Osteoblast (primary cell): ENCODE measurements at regions not wholly inside any gene's neighbourhood (a gene's known extent, or its start where the extent isn't known, plus 50 kb on each side); places are given as distances from the start of the nearest gene placed in this dataset.

Experiments
- DNase-seq: peaks from one replicate; pipeline ENCODE4 v3.0.0; 2011; ENCODE audit warnings: low spot score, mixed read lengths; ENCODE audit not compliant: insufficient read length; ENCODE audit errors: missing footprints
- H2AFZ ChIP-seq: 2 replicates; pipeline ENCODE4 v1.6.0; 2011; ENCODE audit warnings: mild to moderate bottlenecking, low read length
- H3K27ac ChIP-seq: 2 replicates; pipeline ENCODE4 v1.5.1; 2011; ENCODE audit warnings: mild to moderate bottlenecking, low read depth, low read length, moderate library complexity
- H3K27me3 ChIP-seq: 2 replicates; pipeline ENCODE4 v1.6.0; 2012; ENCODE audit warnings: mild to moderate bottlenecking, control low read depth, inconsistent platforms, low read length, moderate library complexity; ENCODE audit not compliant: insufficient read depth
- H3K36me3 ChIP-seq: 2 replicates; pipeline ENCODE4 v1.5.1; 2011; ENCODE audit warnings: mild to moderate bottlenecking, low read length, control low read depth, moderate library complexity; ENCODE audit not compliant: insufficient read depth
- H3K4me1 ChIP-seq: 2 replicates; pipeline ENCODE4 v1.5.1; 2011; ENCODE audit warnings: mild to moderate bottlenecking, low read length, control low read depth, moderate library complexity; ENCODE audit not compliant: insufficient read depth
- H3K4me2 ChIP-seq: 2 replicates; pipeline ENCODE4 v1.6.0; 2011; ENCODE audit warnings: mild to moderate bottlenecking, low read length; ENCODE audit not compliant: insufficient read depth
- H3K4me3 ChIP-seq: fragments of 200-600 bp; sonication (generic); 3 replicates; pipeline ENCODE4 v1.5.1; 2012; ENCODE audit warnings: mild to moderate bottlenecking, low read length, inconsistent platforms; ENCODE audit not compliant: insufficient read depth
- H3K79me2 ChIP-seq: 2 replicates; pipeline ENCODE4 v1.6.0; 2012; ENCODE audit warnings: mild to moderate bottlenecking, low read length, control low read depth, inconsistent platforms; ENCODE audit not compliant: insufficient read depth
- H3K9me3 ChIP-seq: 2 replicates; pipeline ENCODE4 v1.5.1; 2011; ENCODE audit warnings: low read depth, low read length, control low read depth
- H4K20me1 ChIP-seq: 2 replicates; pipeline ENCODE4 v1.6.0; 2012; ENCODE audit warnings: mild to moderate bottlenecking, low read length, control low read depth; ENCODE audit not compliant: insufficient read depth
- CTCF ChIP-seq: IDR thresholded peaks from 2 replicates; pipeline ENCODE4 v1.5.1; 2011; ENCODE audit warnings: mild to moderate bottlenecking, low read depth, low read length, moderate library complexity; ENCODE audit errors: extremely low read depth

DNA sequence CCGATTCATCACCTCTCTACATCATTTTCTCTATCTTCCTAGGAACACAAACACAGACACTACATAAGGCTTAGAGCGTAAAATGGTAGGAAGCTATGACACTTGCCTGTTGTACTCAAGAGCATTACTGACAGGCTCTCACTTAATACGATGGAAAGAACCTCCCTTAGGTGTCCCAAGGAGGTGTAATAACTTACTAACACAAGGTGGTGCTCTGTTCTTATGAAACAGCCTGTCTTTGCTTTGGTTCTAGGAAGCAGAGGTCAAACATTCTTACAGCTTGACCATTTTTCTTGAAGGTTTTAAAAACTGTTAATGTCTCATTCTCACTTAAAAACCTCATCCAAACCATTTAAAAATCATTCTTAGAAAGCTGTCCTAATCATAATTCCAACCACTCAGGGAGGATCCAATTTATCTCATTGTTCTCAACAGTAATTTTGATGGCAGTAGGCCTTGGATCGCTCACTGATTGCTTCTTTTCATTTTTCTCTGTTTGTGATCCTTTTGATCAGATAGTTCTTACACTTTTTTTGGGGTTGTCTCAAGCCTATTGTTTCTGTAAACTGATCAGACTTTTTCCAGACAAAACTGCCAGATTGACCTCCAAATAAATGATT is 317.8 kb upstream of the AGTR1 start:
- no peak overlapping the region for H2AFZ ChIP-seq
- no peaks in the 10 kb centered on the region for H3K9me3 ChIP-seq
- H3K4me3 ChIP-seq = no peak overlapping the region
- H3K4me1 ChIP-seq = no peaks in the 10 kb centered on the region
- H3K27me3 ChIP-seq = no peaks in the 10 kb centered on the region
- no peak for DNase-seq
- H3K27ac ChIP-seq = no peak overlapping the region
- H3K36me3 ChIP-seq = no peaks in the 10 kb centered on the region
- no peak overlapping the region for H3K4me2 ChIP-seq
- no peaks in the 10 kb centered on the region for H4K20me1 ChIP-seq
- TF ChIP-seq CTCF = peak; percentile 68
- no peaks in the 10 kb centered on the region for H3K79me2 ChIP-seq

GRCh38 chr3:148381051-148381450 is 316.7 kb upstream of the AGTR1 start:
- DNase-seq = no peak
- no peak for TF ChIP-seq CTCF
- Histone ChIP-seq H3K36me3 (no peaks in the 10 kb centered on the region), H3K27ac (no peak overlapping the region), H2AFZ (no peak overlapping the region), H3K27me3 (no peaks in the 10 kb centered on the region), H3K9me3 (no peaks in the 10 kb centered on the region), H3K4me3 (no peak overlapping the region), H3K79me2 (no peaks in the 10 kb centered on the region), H3K4me2 (no peak overlapping the region), H4K20me1 (no peaks in the 10 kb centered on the region), H3K4me1 (no peaks in the 10 kb centered on the region)

GRCh38 chr3:148389916-148390315 is 307.8 kb upstream of the AGTR1 start:
- no peaks in the 10 kb centered on the region for H3K4me1 ChIP-seq
- no peaks in the 10 kb centered on the region for H3K9me3 ChIP-seq
- H3K36me3 ChIP-seq = no peaks in the 10 kb centered on the region
- peak; percentile 64 for DNase-seq
- no peak overlapping the region for H3K4me2 ChIP-seq
- H3K27ac ChIP-seq = no peak overlapping the region
- H2AFZ ChIP-seq = no peak overlapping the region
- TF ChIP-seq CTCF = no peak
- H4K20me1 ChIP-seq = no peaks in the 10 kb centered on the region
- H3K4me3 ChIP-seq = no peak overlapping the region
- H3K79me2 ChIP-seq = no peaks in the 10 kb centered on the region
- H3K27me3 ChIP-seq = no peaks in the 10 kb centered on the region

- no peak for TF ChIP-seq CTCF
- Histone ChIP-seq H3K27ac (no peak overlapping the region), H2AFZ (no peak overlapping the region), H3K4me2 (no peak overlapping the region), H3K79me2 (no peaks in the 10 kb centered on the region), H4K20me1 (no peaks in the 10 kb centered on the region), H3K9me3 (no peaks in the 10 kb centered on the region), H3K36me3 (no peaks in the 10 kb centered on the region), H3K4me1 (no peaks in the 10 kb centered on the region), H3K27me3 (no peaks in the 10 kb centered on the region), H3K4me3 (no peak overlapping the region)
- no peak for DNase-seq
Measured at GRCh38 chr3:148395821-148396220, 301.9 kb upstream of the AGTR1 start.
